ENCODE measurements at regions not wholly inside any gene's neighbourhood (a gene's known extent, or its start where the extent isn't known, plus 50 kb on each side); places are given as distances from the start of the nearest gene placed in this dataset.

- no peaks in the 10 kb centered on the region for H3K4me1 ChIP-seq (ENCODE audit: insufficient read depth, low read length, poor library complexity, severe bottlenecking)
- DNase-seq (ENCODE audit: low spot score), result no peak
- H4K20me1 ChIP-seq (ENCODE audit: insufficient read depth, low read length), result no peaks in the 10 kb centered on the region
- no peaks in the 10 kb centered on the region for H3K9me2 ChIP-seq (ENCODE audit: insufficient read depth, low read length)
- intact Hi-C loops (cut with micrococcal nuclease; ENCODE audit: unreplicated experiment), result no loop called here
- no peak overlapping the region for H2AFZ ChIP-seq (ENCODE audit: low read length)
- H3K36me3 ChIP-seq (ENCODE audit: insufficient read depth, low read length), result no peaks in the 10 kb centered on the region
- no peaks in the 10 kb centered on the region for H3K79me2 ChIP-seq (ENCODE audit: insufficient read depth, low read depth, low read length)
- CTCF ChIA-PET (ENCODE audit: unreplicated experiment), result interaction anchor here (0.7 kb wide), 1 partner anchor 33 kb away, joined by 4 read pairs; no protein-coding TSS in a partner anchor
- TF ChIP-seq CTCF (conservative IDR thresholded peaks at IDR 0.05; ENCODE audit: low read length), result no peak
- H3K4me3 ChIP-seq (ENCODE audit: low read depth, low read length, poor library complexity, severe bottlenecking), result no peak overlapping the region
- no TSS peak for BruUV-seq (replicated peaks)
- no peak overlapping the region for H3K4me2 ChIP-seq (ENCODE audit: low read length)
- no peaks in the 10 kb centered on the region for H3K9me3 ChIP-seq (ENCODE audit: low read length)
- no peak overlapping the region for H3K27ac ChIP-seq (ENCODE audit: low read depth, low read length, poor library complexity, severe bottlenecking)
- POLR2A ChIA-PET, result no interaction called here
Measured at GRCh38 chr21:41622831-41623548, 115.0 kb upstream of the TMPRSS2 start.

DNA sequence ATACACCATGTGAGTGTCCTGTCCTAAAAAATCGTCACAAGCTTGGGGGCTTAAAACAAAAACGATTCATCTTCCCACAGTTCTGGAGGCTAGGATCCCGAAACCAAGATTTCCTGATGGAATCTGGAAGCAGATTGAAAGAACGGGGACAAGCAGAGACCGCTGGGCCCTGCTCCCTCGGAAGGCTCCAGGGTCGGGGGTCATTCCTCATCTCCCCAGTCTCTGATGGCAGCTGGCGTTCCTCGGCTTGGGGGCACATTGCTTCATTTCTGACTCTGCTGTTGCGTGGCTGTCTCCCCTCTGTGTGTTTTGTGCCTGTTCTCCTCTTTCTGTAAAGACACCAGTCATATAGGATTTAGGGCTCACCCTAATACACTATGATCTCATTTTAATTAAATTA, 114.2 kb upstream of the TMPRSS2 start:
- Histone ChIP-seq H4K20me1 (ENCODE audit: insufficient read depth, low read length) (no peaks in the 10 kb centered on the region), H3K79me2 (ENCODE audit: insufficient read depth, low read depth, low read length) (no peaks in the 10 kb centered on the region), H3K9me3 (ENCODE audit: low read length) (no peaks in the 10 kb centered on the region), H3K4me1 (ENCODE audit: insufficient read depth, low read length, poor library complexity, severe bottlenecking) (no peaks in the 10 kb centered on the region), H3K9me2 (ENCODE audit: insufficient read depth, low read length) (no peaks in the 10 kb centered on the region), H2AFZ (ENCODE audit: low read length) (no peak overlapping the region), H3K4me3 (ENCODE audit: low read depth, low read length, poor library complexity, severe bottlenecking) (no peak overlapping the region), H3K36me3 (ENCODE audit: insufficient read depth, low read length) (no peaks in the 10 kb centered on the region), H3K4me2 (ENCODE audit: low read length) (no peak overlapping the region), H3K27ac (ENCODE audit: low read depth, low read length, poor library complexity, severe bottlenecking) (no peak overlapping the region)
- ChIA-PET POLR2A (no interaction called here), CTCF (ENCODE audit: unreplicated experiment) (no interaction called here)
- intact Hi-C loops (cut with micrococcal nuclease; ENCODE audit: unreplicated experiment), result no loop called here
- TF ChIP-seq CTCF (conservative IDR thresholded peaks at IDR 0.05; ENCODE audit: low read length), result no peak
- no peak for TF ChIP-seq EZH2phosphoT487 (IDR thresholded peaks at IDR 0.05; ENCODE audit: borderline replicate concordance, low read depth, low read length)
- no TSS peak for BruUV-seq (replicated peaks)
- DNase-seq (ENCODE audit: low spot score), result no peak

- H3K4me3 ChIP-seq (ENCODE audit: low read depth, low read length, poor library complexity, severe bottlenecking), result no peak overlapping the region
- no peak overlapping the region for H2AFZ ChIP-seq (ENCODE audit: low read length)
- H3K9me2 ChIP-seq (ENCODE audit: insufficient read depth, low read length), result no peaks in the 10 kb centered on the region
- H4K20me1 ChIP-seq (ENCODE audit: insufficient read depth, low read length), result no peaks in the 10 kb centered on the region
- no TSS peak for BruUV-seq (replicated peaks)
- POLR2A ChIA-PET, result no interaction called here
- H3K4me2 ChIP-seq (ENCODE audit: low read length), result no peak overlapping the region
- no peak overlapping the region for H3K27ac ChIP-seq (ENCODE audit: low read depth, low read length, poor library complexity, severe bottlenecking)
- intact Hi-C loops (cut with micrococcal nuclease; ENCODE audit: unreplicated experiment), result no loop called here
- CTCF ChIA-PET (ENCODE audit: unreplicated experiment), result no interaction called here
- no peak for DNase-seq (ENCODE audit: low spot score)
- TF ChIP-seq EZH2phosphoT487 (IDR thresholded peaks at IDR 0.05; ENCODE audit: borderline replicate concordance, low read depth, low read length), result no peak
- TF ChIP-seq CTCF (conservative IDR thresholded peaks at IDR 0.05; ENCODE audit: low read length), result no peak
- no peaks in the 10 kb centered on the region for H3K4me1 ChIP-seq (ENCODE audit: insufficient read depth, low read length, poor library complexity, severe bottlenecking)
- H3K9me3 ChIP-seq (ENCODE audit: low read length), result no peaks in the 10 kb centered on the region
- no peaks in the 10 kb centered on the region for H3K36me3 ChIP-seq (ENCODE audit: insufficient read depth, low read length)
- no peaks in the 10 kb centered on the region for H3K79me2 ChIP-seq (ENCODE audit: insufficient read depth, low read depth, low read length)
Measured at GRCh38 chr21:41621513-41621912, 113.6 kb upstream of the TMPRSS2 start.
